ENCODE measurements at regions not wholly inside any gene's neighbourhood (a gene's known extent, or its start where the extent isn't known, plus 50 kb on each side); places are given as distances from the start of the nearest gene placed in this dataset.

GRCh38 chr1:188499690-188500089 lies 1670.9 kb downstream of the PLA2G4A start:
- no peak overlapping the region for H3K4me2 ChIP-seq (ENCODE audit: low read depth, low read length)
- H3F3A ChIP-seq (ENCODE audit: insufficient read depth, low read length) = no peaks in the 10 kb centered on the region
- H2AFZ ChIP-seq (ENCODE audit: low read length) = no peak overlapping the region
- TF ChIP-seq EZH2phosphoT487 (IDR thresholded peaks at IDR 0.05; ENCODE audit: low read length) (no peak), EZH2 (optimal IDR thresholded peaks at IDR 0.05; ENCODE audit: low read depth, low read length) (no peak), CTCF (IDR thresholded peaks at IDR 0.05; ENCODE audit: low read length) (no peak)
- no peaks in the 10 kb centered on the region for H3K9me2 ChIP-seq (replicated peaks; ENCODE audit: insufficient read depth, low read length)
- H3K79me2 ChIP-seq (ENCODE audit: low read length) = no peaks in the 10 kb centered on the region
- DNase-seq = no peak
- no peaks in the 10 kb centered on the region for H3K9me3 ChIP-seq (replicated peaks; ENCODE audit: insufficient read depth, low read length)
- no peak overlapping the region for H3K27ac ChIP-seq (ENCODE audit: low read length)
- H3K27me3 ChIP-seq (replicated peaks; ENCODE audit: insufficient read depth, low read length) = no peaks in the 10 kb centered on the region
- H3K9ac ChIP-seq (ENCODE audit: low read length) = no peak overlapping the region
- no peaks in the 10 kb centered on the region for H3K4me1 ChIP-seq (ENCODE audit: low read length)
- no peaks in the 10 kb centered on the region for H4K20me1 ChIP-seq (ENCODE audit: insufficient read depth, low read length)
- H3K36me3 ChIP-seq (replicated peaks; ENCODE audit: insufficient read depth, low read length) = no peaks in the 10 kb centered on the region
- no peak overlapping the region for H3K4me3 ChIP-seq (ENCODE audit: low read length)

GRCh38 chr1:188514917-188515316 lies 1686.2 kb downstream of the PLA2G4A start:
- Histone ChIP-seq H3K9me2 (replicated peaks; ENCODE audit: insufficient read depth, low read length) (no peaks in the 10 kb centered on the region), H3F3A (ENCODE audit: insufficient read depth, low read length) (no peaks in the 10 kb centered on the region), H4K20me1 (ENCODE audit: insufficient read depth, low read length) (no peaks in the 10 kb centered on the region), H3K79me2 (ENCODE audit: low read length) (no peaks in the 10 kb centered on the region), H3K4me3 (ENCODE audit: low read length) (no peak overlapping the region), H3K4me2 (ENCODE audit: low read depth, low read length) (no peak overlapping the region), H3K27ac (ENCODE audit: low read length) (no peak overlapping the region), H3K36me3 (replicated peaks; ENCODE audit: insufficient read depth, low read length) (no peaks in the 10 kb centered on the region), H3K4me1 (ENCODE audit: low read length) (no peaks in the 10 kb centered on the region), H3K27me3 (replicated peaks; ENCODE audit: insufficient read depth, low read length) (no peaks in the 10 kb centered on the region), H3K9me3 (replicated peaks; ENCODE audit: insufficient read depth, low read length) (no peaks in the 10 kb centered on the region), H2AFZ (ENCODE audit: low read length) (no peak overlapping the region), H3K9ac (ENCODE audit: low read length) (no peak overlapping the region)
- TF ChIP-seq EZH2 (optimal IDR thresholded peaks at IDR 0.05; ENCODE audit: low read depth, low read length) (no peak), EZH2phosphoT487 (IDR thresholded peaks at IDR 0.05; ENCODE audit: low read length) (no peak), CTCF (IDR thresholded peaks at IDR 0.05; ENCODE audit: low read length) (no peak)
- DNase-seq = no peak

- no peak overlapping the region for H3K4me3 ChIP-seq (ENCODE audit: low read length)
- no peak for DNase-seq
- no peak overlapping the region for H3K9ac ChIP-seq (ENCODE audit: low read length)
- no peaks in the 10 kb centered on the region for H3K4me1 ChIP-seq (ENCODE audit: low read length)
- no peak overlapping the region for H3K4me2 ChIP-seq (ENCODE audit: low read depth, low read length)
- no peaks in the 10 kb centered on the region for H3K27me3 ChIP-seq (replicated peaks; ENCODE audit: insufficient read depth, low read length)
- H3K36me3 ChIP-seq (replicated peaks; ENCODE audit: insufficient read depth, low read length) = no peaks in the 10 kb centered on the region
- no peaks in the 10 kb centered on the region for H3K9me3 ChIP-seq (replicated peaks; ENCODE audit: insufficient read depth, low read length)
- TF ChIP-seq EZH2 (optimal IDR thresholded peaks at IDR 0.05; ENCODE audit: low read depth, low read length) (no peak), EZH2phosphoT487 (IDR thresholded peaks at IDR 0.05; ENCODE audit: low read length) (no peak)
- H4K20me1 ChIP-seq (ENCODE audit: insufficient read depth, low read length) = no peaks in the 10 kb centered on the region
- H3F3A ChIP-seq (ENCODE audit: insufficient read depth, low read length) = no peaks in the 10 kb centered on the region
- no peak overlapping the region for H2AFZ ChIP-seq (ENCODE audit: low read length)
- H3K9me2 ChIP-seq (replicated peaks; ENCODE audit: insufficient read depth, low read length) = no peaks in the 10 kb centered on the region
- no peaks in the 10 kb centered on the region for H3K79me2 ChIP-seq (ENCODE audit: low read length)
- H3K27ac ChIP-seq (ENCODE audit: low read length) = no peak overlapping the region
Measured at GRCh38 chr1:188517139-188517538, 1688.4 kb downstream of the PLA2G4A start.

GRCh38 chr1:188551176-188551575 lies 1722.4 kb downstream of the PLA2G4A start:
- no peaks in the 10 kb centered on the region for H4K20me1 ChIP-seq (ENCODE audit: insufficient read depth, low read length)
- H3K4me2 ChIP-seq (ENCODE audit: low read depth, low read length) = no peak overlapping the region
- H3K9me3 ChIP-seq (replicated peaks; ENCODE audit: insufficient read depth, low read length) = no peaks in the 10 kb centered on the region
- no peak overlapping the region for H2AFZ ChIP-seq (ENCODE audit: low read length)
- TF ChIP-seq EZH2 (optimal IDR thresholded peaks at IDR 0.05; ENCODE audit: low read depth, low read length) (no peak), CTCF (IDR thresholded peaks at IDR 0.05; ENCODE audit: low read length) (no peak), EZH2phosphoT487 (IDR thresholded peaks at IDR 0.05; ENCODE audit: low read length) (no peak)
- no peaks in the 10 kb centered on the region for H3K79me2 ChIP-seq (ENCODE audit: low read length)
- no peaks in the 10 kb centered on the region for H3K27me3 ChIP-seq (replicated peaks; ENCODE audit: insufficient read depth, low read length)
- H3K4me1 ChIP-seq (ENCODE audit: low read length) = no peaks in the 10 kb centered on the region
- H3K36me3 ChIP-seq (replicated peaks; ENCODE audit: insufficient read depth, low read length) = no peaks in the 10 kb centered on the region
- DNase-seq = no peak
- H3K4me3 ChIP-seq (ENCODE audit: low read length) = no peak overlapping the region
- no peaks in the 10 kb centered on the region for H3K9me2 ChIP-seq (replicated peaks; ENCODE audit: insufficient read depth, low read length)
- no peak overlapping the region for H3K9ac ChIP-seq (ENCODE audit: low read length)
- no peak overlapping the region for H3K27ac ChIP-seq (ENCODE audit: low read length)
- H3F3A ChIP-seq (ENCODE audit: insufficient read depth, low read length) = no peaks in the 10 kb centered on the region

Measured in MM.1S (cell line).